ENCODE measurements at regions not wholly inside any gene's neighbourhood (a gene's known extent, or its start where the extent isn't known, plus 50 kb on each side); places are given as distances from the start of the nearest gene placed in this dataset.

DNA sequence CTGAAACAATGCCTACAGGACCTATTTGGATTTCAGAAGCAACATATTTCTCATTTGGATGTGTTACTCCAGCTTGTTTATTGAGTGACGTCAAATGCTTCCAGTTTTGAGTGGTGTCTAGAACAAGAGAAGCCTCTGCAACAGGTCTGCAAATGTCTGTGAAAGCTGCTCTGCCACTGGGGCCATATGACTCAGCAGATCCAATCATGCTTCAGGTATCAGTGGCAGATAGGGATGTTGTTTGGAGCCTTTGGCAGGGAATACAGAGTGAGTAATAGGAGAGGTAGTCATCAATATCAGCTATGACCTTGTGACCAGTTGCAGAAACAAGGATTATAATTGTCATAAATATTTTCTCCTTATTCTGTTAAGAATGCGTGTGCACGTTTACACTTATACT lies 141.1 kb upstream of the ZXDA start:
- H3K27ac ChIP-seq (ENCODE audit: low read depth in 1 of 2, low read length in 2 of 2), result no peak overlapping the region

GRCh38 chrX:58044130-58044529 lies 133.9 kb upstream of the ZXDA start:
- no peak overlapping the region for H3K27ac ChIP-seq (ENCODE audit: low read depth in 1 of 2, low read length in 2 of 2)
- ATAC-seq (ENCODE audit: low FRiP score), result no peak
- H3K4me1 ChIP-seq (ENCODE audit: control insufficient read depth in 1 of 2, insufficient read depth in 2 of 2, low read length in 2 of 2), result no peaks in the 10 kb centered on the region
- intact Hi-C loops (cut with DNase I), result no loop called here
- no peak overlapping the region for H3K4me3 ChIP-seq (ENCODE audit: low read length in 2 of 2)
- no peaks in the 10 kb centered on the region for H3K27me3 ChIP-seq (ENCODE audit: control insufficient read depth in 1 of 2, insufficient read depth in 2 of 2, low read length in 1 of 2)
- no peaks in the 10 kb centered on the region for H3K36me3 ChIP-seq (ENCODE audit: control insufficient read depth in 1 of 2, insufficient read depth in 2 of 2, low read length in 1 of 2)
- H3K9me3 ChIP-seq (ENCODE audit: control insufficient read depth, low read length), result no peaks in the 10 kb centered on the region
- DNase-seq, result no peak

More for the DNA sequence above, 141.1 kb upstream of the ZXDA start:
- H3K36me3 ChIP-seq (ENCODE audit: control insufficient read depth in 1 of 2, insufficient read depth in 2 of 2, low read length in 1 of 2), result no peaks in the 10 kb centered on the region
- ATAC-seq (ENCODE audit: low FRiP score) (no peak), DNase-seq (no peak)
- H3K9me3 ChIP-seq (ENCODE audit: control insufficient read depth, low read length), result no peaks in the 10 kb centered on the region
- intact Hi-C loops (cut with DNase I), result no loop called here
- 50 to 75% methylated on average over 3 of the region's 3 CpGs for WGBS, 2 donors
- no peaks in the 10 kb centered on the region for H3K27me3 ChIP-seq (ENCODE audit: control insufficient read depth in 1 of 2, insufficient read depth in 2 of 2, low read length in 1 of 2)
- H3K4me3 ChIP-seq (ENCODE audit: low read length in 2 of 2), result no peak overlapping the region
- H3K4me1 ChIP-seq (ENCODE audit: control insufficient read depth in 1 of 2, insufficient read depth in 2 of 2, low read length in 2 of 2), result no peaks in the 10 kb centered on the region

DNA sequence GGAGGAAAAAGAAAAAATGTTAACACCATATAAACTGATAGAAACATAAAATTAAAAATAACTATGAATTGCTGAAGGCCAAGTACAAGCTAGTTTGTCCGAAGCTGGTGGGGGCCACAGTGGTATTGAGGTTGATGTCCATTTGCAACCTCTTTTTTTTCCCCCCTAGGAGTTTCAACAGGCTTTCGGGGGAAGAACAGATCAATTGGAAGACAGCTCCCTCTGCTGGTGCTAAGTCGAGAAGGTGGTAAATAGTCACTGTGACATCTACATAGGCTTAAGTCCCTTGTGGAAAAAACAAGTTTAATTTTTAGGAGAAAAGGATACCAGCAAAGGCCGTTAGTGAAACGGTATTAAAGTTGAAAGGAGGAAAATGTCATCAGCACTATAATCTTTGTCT lies 115.7 kb upstream of the ZXDA start:
- Histone ChIP-seq H3K4me3 (ENCODE audit: low read length in 2 of 2) (no peak overlapping the region), H3K27ac (ENCODE audit: low read depth in 1 of 2, low read length in 2 of 2) (no peak overlapping the region), H3K9me3 (ENCODE audit: control insufficient read depth, low read length) (no peaks in the 10 kb centered on the region), H3K36me3 (ENCODE audit: control insufficient read depth in 1 of 2, insufficient read depth in 2 of 2, low read length in 1 of 2) (no peaks in the 10 kb centered on the region), H3K4me1 (ENCODE audit: control insufficient read depth in 1 of 2, insufficient read depth in 2 of 2, low read length in 2 of 2) (no peaks in the 10 kb centered on the region), H3K27me3 (ENCODE audit: control insufficient read depth in 1 of 2, insufficient read depth in 2 of 2, low read length in 1 of 2) (no peaks in the 10 kb centered on the region)
- 16 to 26% methylated on average over 5 of the region's 5 CpGs for WGBS, 2 donors
- intact Hi-C loops (cut with DNase I), result loop anchor here in 1 of 2 donors (1.0 kb wide), 1 partner anchor 204 kb away; no protein-coding TSS in a partner anchor
- ATAC-seq (ENCODE audit: low FRiP score), result no peak
- DNase-seq, result no peak

- DNase-seq (no peak), ATAC-seq (ENCODE audit: low FRiP score) (no peak)
- Histone ChIP-seq H3K27ac (ENCODE audit: low read depth in 1 of 2, low read length in 2 of 2) (no peak overlapping the region), H3K27me3 (ENCODE audit: control insufficient read depth in 1 of 2, insufficient read depth in 2 of 2, low read length in 1 of 2) (no peaks in the 10 kb centered on the region), H3K36me3 (ENCODE audit: control insufficient read depth in 1 of 2, insufficient read depth in 2 of 2, low read length in 1 of 2) (no peaks in the 10 kb centered on the region), H3K4me1 (ENCODE audit: control insufficient read depth in 1 of 2, insufficient read depth in 2 of 2, low read length in 2 of 2) (no peaks in the 10 kb centered on the region), H3K9me3 (ENCODE audit: control insufficient read depth, low read length) (peaks cover 4% of the 10 kb centered on the region), H3K4me3 (ENCODE audit: low read length in 2 of 2) (no peak overlapping the region)
- 69 to 88% methylated on average over 11 of the region's 11 CpGs for WGBS, 2 donors
- intact Hi-C loops (cut with DNase I), result no loop called here
Measured at GRCh38 chrX:57985951-57986350, 75.7 kb upstream of the ZXDA start.

DNA sequence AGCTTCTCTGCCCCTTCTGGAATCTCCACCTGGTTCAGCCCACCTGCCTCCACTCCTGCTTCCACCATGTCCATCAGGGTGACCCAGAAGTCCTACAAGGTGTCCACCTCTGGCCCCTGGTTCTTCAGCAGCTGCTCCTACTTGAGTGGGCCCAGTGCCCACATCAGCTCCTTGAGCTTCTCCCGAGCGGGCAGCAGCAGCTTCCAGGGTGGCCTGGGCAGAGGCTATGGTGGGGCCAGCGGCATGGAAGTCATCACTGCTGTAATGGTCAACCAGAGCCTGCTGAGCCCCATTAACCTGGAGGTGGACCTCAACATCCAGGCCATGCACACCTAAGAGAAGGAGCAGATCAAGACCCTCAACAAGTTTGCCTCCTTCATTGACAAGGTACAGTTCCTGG lies 74.4 kb upstream of the ZXDA start:
- ATAC-seq (ENCODE audit: low FRiP score) (no peak), DNase-seq (no peak)
- H3K4me3 ChIP-seq (ENCODE audit: low read length in 2 of 2), result no peak overlapping the region
- no peaks in the 10 kb centered on the region for H3K9me3 ChIP-seq (ENCODE audit: control insufficient read depth, low read length)
- no peak overlapping the region for H3K27ac ChIP-seq (ENCODE audit: low read depth in 1 of 2, low read length in 2 of 2)
- no peaks in the 10 kb centered on the region for H3K27me3 ChIP-seq (ENCODE audit: control insufficient read depth in 1 of 2, insufficient read depth in 2 of 2, low read length in 1 of 2)
- H3K4me1 ChIP-seq (ENCODE audit: control insufficient read depth in 1 of 2, insufficient read depth in 2 of 2, low read length in 2 of 2), result no peaks in the 10 kb centered on the region
- H3K36me3 ChIP-seq (ENCODE audit: control insufficient read depth in 1 of 2, insufficient read depth in 2 of 2, low read length in 1 of 2), result no peaks in the 10 kb centered on the region
- intact Hi-C loops (cut with DNase I), result no loop called here
- WGBS, 2 donors, result 79 to 82% methylated on average over 3 of the region's 3 CpGs

GRCh38 chrX:57977992-57978391 lies 67.7 kb upstream of the ZXDA start:
- Histone ChIP-seq H3K27ac (ENCODE audit: low read depth in 1 of 2, low read length in 2 of 2) (no peak overlapping the region), H3K9me3 (ENCODE audit: control insufficient read depth, low read length) (no peaks in the 10 kb centered on the region), H3K4me1 (ENCODE audit: control insufficient read depth in 1 of 2, insufficient read depth in 2 of 2, low read length in 2 of 2) (no peaks in the 10 kb centered on the region), H3K4me3 (ENCODE audit: low read length in 2 of 2) (no peak overlapping the region), H3K27me3 (ENCODE audit: control insufficient read depth in 1 of 2, insufficient read depth in 2 of 2, low read length in 1 of 2) (no peaks in the 10 kb centered on the region), H3K36me3 (ENCODE audit: control insufficient read depth in 1 of 2, insufficient read depth in 2 of 2, low read length in 1 of 2) (no peaks in the 10 kb centered on the region)
- no peak for DNase-seq
- 37 to 52% methylated on average over 6 of the region's 6 CpGs for WGBS, 2 donors
- intact Hi-C loops (cut with DNase I), result no loop called here
- no peak for ATAC-seq (ENCODE audit: low FRiP score)

GRCh38 chrX:57964975-57965374 lies 54.7 kb upstream of the ZXDA start:
- Histone ChIP-seq H3K27ac (ENCODE audit: low read depth in 1 of 2, low read length in 2 of 2) (no peak overlapping the region), H3K36me3 (ENCODE audit: control insufficient read depth in 1 of 2, insufficient read depth in 2 of 2, low read length in 1 of 2) (no peaks in the 10 kb centered on the region), H3K27me3 (ENCODE audit: control insufficient read depth in 1 of 2, insufficient read depth in 2 of 2, low read length in 1 of 2) (no peaks in the 10 kb centered on the region), H3K4me1 (ENCODE audit: control insufficient read depth in 1 of 2, insufficient read depth in 2 of 2, low read length in 2 of 2) (no peaks in the 10 kb centered on the region), H3K9me3 (ENCODE audit: control insufficient read depth, low read length) (no peaks in the 10 kb centered on the region), H3K4me3 (ENCODE audit: low read length in 2 of 2) (no peak overlapping the region)
- intact Hi-C loops (cut with DNase I), result no loop called here
- 53 to 70% methylated on average over 1 of the region's 1 CpG for WGBS, 2 donors
- ATAC-seq (ENCODE audit: low FRiP score), result no peak
- no peak for DNase-seq
